Activated CD8-positive, alpha-beta memory T cell treated with anti-CD3 and anti-CD28 coated beads, Interleukin-2, amount 10 ng/mL, durations not matched to agents 7 days and 5 days (primary cell): ENCODE measurements at regions not wholly inside any gene's neighbourhood (a gene's known extent, or its start where the extent isn't known, plus 50 kb on each side); places are given as distances from the start of the nearest gene placed in this dataset.

Experiments
- ATAC-seq: fragments of 150-1000 bp; cut with Tn5 transposase; one replicate; pipeline ENCODE4 v1.10.0; 2021; ENCODE audit warnings: moderate library complexity
- CTCF ChIA-PET: fragments of 350-600 bp; sonication (Branson Sonifier 250); formaldehyde crosslinking; loops from one replicate; lab custom pipeline; 2021; ENCODE audit warnings: antibody characterized with exemption; lab: Charles Lee
- DNase-seq: peaks from one replicate; pipeline ENCODE4 v3.0.0-alpha.2; 2020
- H3K27ac Mint-ChIP-seq: one replicate; pipeline ENCODE4 v1.8.0; 2021; ENCODE audit warnings: mild to moderate bottlenecking, mixed read lengths
- H3K27me3 Mint-ChIP-seq: one replicate; pipeline ENCODE4 v1.8.0; 2021; ENCODE audit warnings: mixed read lengths
- H3K36me3 Mint-ChIP-seq: one replicate; pipeline ENCODE4 v1.8.0; 2021; ENCODE audit warnings: mild to moderate bottlenecking, mixed read lengths
- H3K4me1 Mint-ChIP-seq: one replicate; pipeline ENCODE4 v1.8.0; 2021; ENCODE audit warnings: mixed read lengths
- H3K4me3 Mint-ChIP-seq: one replicate; pipeline ENCODE4 v1.8.0; 2021; ENCODE audit warnings: mild to moderate bottlenecking, moderate library complexity, mixed read lengths
- H3K9me3 Mint-ChIP-seq: one replicate; pipeline ENCODE4 v1.8.0; 2022; ENCODE audit warnings: low read depth, mixed read lengths

DNA sequence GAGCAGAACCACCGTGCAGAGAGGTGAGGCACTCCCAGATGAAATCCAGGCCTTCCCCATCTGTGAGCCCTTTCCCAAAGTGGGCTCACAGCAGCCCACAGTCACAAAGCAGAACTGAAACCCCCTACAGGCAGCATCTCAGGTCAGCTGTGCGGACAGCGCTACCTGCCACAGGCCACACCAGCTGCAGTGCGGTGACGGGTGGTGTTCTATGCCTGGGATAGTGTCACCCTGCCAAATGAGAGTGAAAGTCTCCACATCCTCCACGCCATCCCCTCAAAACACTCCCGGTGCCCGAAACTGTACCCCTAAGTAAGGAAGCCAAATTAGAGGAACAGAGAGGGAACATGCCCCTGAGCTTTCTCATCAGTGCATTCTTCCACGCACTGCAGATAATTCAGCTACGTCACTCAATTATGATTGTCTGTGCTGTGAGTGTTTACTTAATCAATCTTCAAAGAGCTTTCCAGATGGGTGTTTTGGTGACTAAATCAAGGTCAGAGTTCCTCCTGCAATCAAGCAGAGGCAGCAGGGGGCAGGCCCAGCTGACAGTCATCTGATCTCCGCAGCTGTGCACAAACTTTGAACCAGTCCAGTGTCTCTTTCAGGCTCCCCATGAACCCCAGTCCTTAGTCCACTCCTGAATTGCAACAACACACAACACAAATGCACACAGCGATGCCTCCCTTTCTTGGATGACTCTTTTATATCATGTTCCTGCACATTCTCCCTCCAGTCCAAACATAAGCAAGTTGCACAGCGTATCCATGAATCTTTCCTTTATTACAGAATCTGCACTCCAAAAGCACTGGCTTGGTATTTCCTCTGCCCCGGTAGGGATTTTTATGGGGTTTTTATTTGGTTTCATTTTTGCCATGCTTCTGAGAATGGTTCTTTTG, 150.0 kb downstream of the TOMM20 start:
- Mint-ChIP-seq H3K27ac (peak overlapping the region; percentile 88), H3K27me3 (no peaks in the 10 kb centered on the region), H3K36me3 (no peaks in the 10 kb centered on the region), H3K4me3 (peak overlapping the region; percentile 51), H3K4me1 (peaks cover 73% of the 10 kb centered on the region), H3K9me3 (no peaks in the 10 kb centered on the region)
- CTCF ChIA-PET = interaction anchor here (1.2 to 3.4 kb wide), 10 partner anchors 8 to 377 kb away, joined by 3 to 13 read pairs (median 6); no protein-coding TSS in a partner anchor
- ATAC-seq (peak; percentile 45), DNase-seq (peak; percentile 78)

GRCh38 chr1:234977875-234978396, 150.7 kb downstream of the TOMM20 start:
- DNase-seq (no peak), ATAC-seq (no peak)
- H3K27ac Mint-ChIP-seq = peak overlapping the region; percentile 88
- no peaks in the 10 kb centered on the region for H3K9me3 Mint-ChIP-seq
- CTCF ChIA-PET = interaction anchor here (1.2 to 3.4 kb wide), 6 partner anchors 11 to 150 kb away, joined by 3 to 13 read pairs (median 5); no protein-coding TSS in a partner anchor
- no peaks in the 10 kb centered on the region for H3K27me3 Mint-ChIP-seq
- H3K4me1 Mint-ChIP-seq = peaks cover 75% of the 10 kb centered on the region
- peaks cover 2% of the 10 kb centered on the region for H3K36me3 Mint-ChIP-seq
- peak overlapping the region; percentile 51 for H3K4me3 Mint-ChIP-seq

DNA sequence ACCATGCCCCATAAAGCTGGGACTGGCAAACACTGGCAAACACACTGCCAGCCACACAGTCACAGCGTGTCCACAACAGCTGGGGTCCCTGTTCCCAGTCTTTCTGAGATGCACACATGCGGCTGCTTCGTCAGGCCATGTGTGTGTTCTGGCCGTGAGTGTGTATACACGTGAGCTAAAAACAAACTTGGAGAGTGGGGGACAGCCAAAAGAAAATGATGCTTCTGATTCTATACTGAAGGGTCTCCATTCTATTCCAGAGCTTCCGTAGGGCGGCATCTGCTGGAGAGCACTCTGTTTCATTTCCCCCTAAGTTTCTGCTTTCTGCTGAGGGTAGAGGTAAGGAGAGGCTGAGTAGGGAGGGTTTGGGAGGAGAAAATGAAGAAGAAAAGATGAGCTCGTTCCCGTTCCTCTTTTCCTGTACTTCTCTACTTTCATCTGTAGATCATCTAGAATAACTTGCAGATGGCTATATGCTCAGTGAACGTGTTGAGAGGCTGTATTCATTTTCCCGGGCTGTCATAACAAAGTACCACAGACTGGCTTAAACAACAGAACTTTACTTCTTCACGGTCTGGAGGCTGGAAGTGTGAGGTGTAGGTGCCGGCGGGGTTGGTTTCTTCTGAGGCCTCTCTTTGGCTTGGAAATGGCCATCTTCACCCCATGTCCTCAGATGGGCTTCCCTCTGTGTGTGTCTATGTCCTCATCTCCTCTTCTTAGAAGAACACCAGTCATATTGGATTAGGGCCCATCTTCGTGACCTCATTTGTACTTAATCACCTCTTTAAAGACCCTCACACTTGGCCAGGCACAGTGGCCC, 151.6 kb downstream of the TOMM20 start:
- H3K4me3 Mint-ChIP-seq = no peak overlapping the region
- no peak for DNase-seq
- CTCF ChIA-PET = interaction anchor here (1.0 to 1.7 kb wide), 4 partner anchors 12 to 107 kb away, joined by 3 to 6 read pairs (median 4); no protein-coding TSS in a partner anchor
- H3K9me3 Mint-ChIP-seq = no peaks in the 10 kb centered on the region
- H3K4me1 Mint-ChIP-seq = peaks cover 83% of the 10 kb centered on the region
- no peak overlapping the region for H3K27ac Mint-ChIP-seq
- no peak for ATAC-seq
- no peaks in the 10 kb centered on the region for H3K27me3 Mint-ChIP-seq
- peaks cover 2% of the 10 kb centered on the region for H3K36me3 Mint-ChIP-seq

- Mint-ChIP-seq H3K36me3 (peaks cover 2% of the 10 kb centered on the region), H3K27me3 (no peaks in the 10 kb centered on the region), H3K4me1 (peaks cover 83% of the 10 kb centered on the region), H3K27ac (peak overlapping the region; percentile 38), H3K4me3 (no peak overlapping the region), H3K9me3 (no peaks in the 10 kb centered on the region)
- ATAC-seq (no peak), DNase-seq (no peak)
- CTCF ChIA-PET = interaction anchor here (1.0 to 1.9 kb wide), 7 partner anchors 9 to 477 kb away, joined by 3 to 5 read pairs (median 4); no protein-coding TSS in a partner anchor
These were observed 152.4 kb downstream of the TOMM20 start for GRCh38 chr1:234975941-234976860.

- CTCF ChIA-PET = interaction anchor here (0.7 to 1.9 kb wide), 9 partner anchors 10 to 476 kb away, joined by 3 to 7 read pairs (median 3); no protein-coding TSS in a partner anchor
- ATAC-seq (peak; percentile 15), DNase-seq (no peak)
- Mint-ChIP-seq H3K4me3 (no peak overlapping the region), H3K27me3 (no peaks in the 10 kb centered on the region), H3K9me3 (no peaks in the 10 kb centered on the region), H3K36me3 (peaks cover 2% of the 10 kb centered on the region), H3K4me1 (peaks cover 83% of the 10 kb centered on the region), H3K27ac (peak overlapping the region; percentile 57)
These were observed 153.3 kb downstream of the TOMM20 start for GRCh38 chr1:234975122-234975940.

- CTCF ChIA-PET = interaction anchor here (1.1 to 1.2 kb wide), 2 partner anchors 131 to 474 kb away, joined by 3 read pairs; no protein-coding TSS in a partner anchor
- H3K4me3 Mint-ChIP-seq = no peak overlapping the region
These were observed 155.0 kb downstream of the TOMM20 start for GRCh38 chr1:234973426-234974250.

DNA sequence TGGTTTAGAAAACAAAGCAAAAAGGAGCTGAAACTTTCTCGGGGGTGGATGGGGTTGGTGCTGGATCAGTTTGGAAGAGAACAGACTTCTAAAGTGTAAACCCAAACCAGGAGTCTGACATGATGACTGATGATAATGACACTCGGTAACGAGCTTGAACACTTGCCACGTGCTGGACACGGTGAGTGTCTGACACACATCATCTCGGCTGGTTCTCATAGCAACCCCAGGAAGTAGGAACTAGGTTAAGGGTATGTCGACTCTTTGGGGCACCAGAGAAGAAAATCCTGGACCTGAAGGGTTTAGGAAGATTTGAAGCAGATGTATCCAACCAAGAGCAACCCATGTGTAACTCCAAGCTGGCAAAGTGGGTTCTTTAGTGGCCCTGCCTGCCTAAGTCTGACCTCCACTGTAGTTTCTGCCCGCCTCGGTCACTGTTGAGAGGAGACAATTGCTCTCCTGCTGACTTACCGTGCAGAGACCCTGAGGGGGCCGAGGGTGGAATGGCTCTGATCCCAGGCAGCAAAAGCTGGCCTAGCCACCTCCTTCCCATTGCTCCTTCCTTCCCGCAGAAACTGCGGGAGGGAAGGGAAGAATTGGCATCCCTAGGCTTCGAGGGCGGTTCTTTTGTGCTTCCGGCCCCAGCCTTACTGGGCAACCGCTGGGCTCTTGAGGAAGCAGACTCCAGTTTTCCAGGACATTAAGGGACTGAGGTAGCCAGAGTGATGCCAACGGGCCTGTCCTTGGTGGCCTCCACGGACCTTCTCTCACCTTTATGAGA, 156.0 kb downstream of the TOMM20 start:
- no peak for DNase-seq
- Mint-ChIP-seq H3K9me3 (no peaks in the 10 kb centered on the region), H3K36me3 (peaks cover 3% of the 10 kb centered on the region), H3K4me3 (no peak overlapping the region), H3K4me1 (peaks cover 70% of the 10 kb centered on the region), H3K27me3 (no peaks in the 10 kb centered on the region), H3K27ac (peak overlapping the region; percentile 76)
- CTCF ChIA-PET = interaction anchor here (0.8 to 1.7 kb wide), 4 partner anchors 8 to 111 kb away, joined by 3 to 6 read pairs (median 3); no protein-coding TSS in a partner anchor
- no peak for ATAC-seq

More at GRCh38 chr1:234973426-234974250, 155.0 kb downstream of the TOMM20 start:
- DNase-seq (no peak), ATAC-seq (no peak)
- Mint-ChIP-seq H3K27ac (peak overlapping the region; percentile 8), H3K27me3 (no peaks in the 10 kb centered on the region), H3K9me3 (no peaks in the 10 kb centered on the region), H3K4me1 (peaks cover 77% of the 10 kb centered on the region), H3K36me3 (peaks cover 2% of the 10 kb centered on the region)

DNA sequence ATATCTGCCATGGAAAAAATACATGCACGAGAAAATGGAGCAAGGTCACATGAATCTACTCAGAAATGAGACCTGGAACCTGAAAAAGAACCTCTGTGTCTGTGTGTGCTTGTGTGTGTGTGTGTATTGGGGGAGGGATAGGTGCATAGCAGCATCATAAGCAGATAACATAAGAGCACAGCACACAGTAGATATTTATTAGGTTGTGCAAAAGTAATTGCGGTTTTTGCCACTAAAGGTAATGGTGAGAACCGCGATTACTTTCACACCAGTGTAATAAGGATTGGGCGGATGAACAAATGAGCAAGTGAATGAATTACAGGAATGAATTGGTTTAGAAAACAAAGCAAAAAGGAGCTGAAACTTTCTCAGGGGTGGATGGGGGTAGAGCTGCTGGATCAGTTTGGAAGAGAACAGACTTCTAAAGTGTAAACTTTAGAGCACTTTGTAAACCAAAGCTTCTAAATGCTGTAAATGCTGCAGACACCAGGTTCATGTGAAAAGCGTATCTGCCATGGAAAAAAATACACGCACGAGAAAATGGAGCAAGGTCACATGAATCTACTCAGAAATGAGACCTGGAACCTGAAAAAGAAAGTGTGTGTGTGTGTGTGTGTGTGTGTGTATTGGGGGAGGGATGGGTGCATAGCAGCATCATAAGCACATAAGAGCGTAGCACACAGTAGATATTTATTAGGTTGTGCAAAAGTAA, 156.9 kb downstream of the TOMM20 start:
- peaks cover 3% of the 10 kb centered on the region for H3K36me3 Mint-ChIP-seq
- peaks cover 63% of the 10 kb centered on the region for H3K4me1 Mint-ChIP-seq
- H3K27me3 Mint-ChIP-seq = no peaks in the 10 kb centered on the region
- peak overlapping the region; percentile 0 for H3K4me3 Mint-ChIP-seq
- peak; percentile 37 for ATAC-seq
- H3K27ac Mint-ChIP-seq = peak overlapping the region; percentile 76
- H3K9me3 Mint-ChIP-seq = no peaks in the 10 kb centered on the region
- peak; percentile 34 for DNase-seq
- CTCF ChIA-PET = interaction anchor here (0.8 to 1.7 kb wide), 4 partner anchors 9 to 112 kb away, joined by 3 to 6 read pairs (median 3); no protein-coding TSS in a partner anchor

- no peak overlapping the region for H3K4me3 Mint-ChIP-seq
- CTCF ChIA-PET = interaction anchor here (1.0 to 1.8 kb wide), 8 partner anchors 8 to 373 kb away, joined by 3 to 10 read pairs (median 4); no protein-coding TSS in a partner anchor
- DNase-seq = peak; percentile 56
- peak overlapping the region; percentile 76 for H3K27ac Mint-ChIP-seq
- peaks cover 64% of the 10 kb centered on the region for H3K4me1 Mint-ChIP-seq
- ATAC-seq = peak; percentile 51
- no peaks in the 10 kb centered on the region for H3K9me3 Mint-ChIP-seq
- peaks cover 3% of the 10 kb centered on the region for H3K36me3 Mint-ChIP-seq
- no peaks in the 10 kb centered on the region for H3K27me3 Mint-ChIP-seq
These were observed 157.7 kb downstream of the TOMM20 start for GRCh38 chr1:234970731-234971476.
